HCEC 1CT (cell line): ENCODE measurements at regions not wholly inside any gene's neighbourhood (a gene's known extent, or its start where the extent isn't known, plus 50 kb on each side); places are given as distances from the start of the nearest gene placed in this dataset.
"Not testable (repeated sequence)": the region's sequence is repeated elsewhere in the genome, so short reads cannot be mapped to it uniquely, and the experiment has no call there.

ENCODE experiments used
- DNase-seq: peaks from one replicate; pipeline ENCODE4 v3.0.0-alpha.2; 2017

GRCh38 chr17:62196587-62196986 is 131.5 kb upstream of the MED13 start:
- DNase-seq, result not testable (repeated sequence)

- DNase-seq, result no peak
These were observed 129.3 kb upstream of the MED13 start for GRCh38 chr17:62194401-62194800.

GRCh38 chr17:62193249-62193648 is 128.2 kb upstream of the MED13 start:
- no peak for DNase-seq

- no peak for DNase-seq
These were observed 126.6 kb upstream of the MED13 start for GRCh38 chr17:62191390-62192361.

GRCh38 chr17:62189377-62189776 is 124.3 kb upstream of the MED13 start:
- no peak for DNase-seq

- no peak for DNase-seq
These were observed 123.6 kb upstream of the MED13 start for GRCh38 chr17:62188713-62189112.

GRCh38 chr17:62187681-62188080 is 122.6 kb upstream of the MED13 start:
- peak; percentile 49 for DNase-seq

- no peak for DNase-seq
These were observed 121.8 kb upstream of the MED13 start for GRCh38 chr17:62186841-62187240.

GRCh38 chr17:62180772-62181171 is 115.7 kb upstream of the MED13 start:
- no peak for DNase-seq

- DNase-seq, result peak; percentile 92
These were observed 114.6 kb upstream of the MED13 start for GRCh38 chr17:62179525-62180161.

GRCh38 chr17:62178579-62178978 is 113.5 kb upstream of the MED13 start:
- DNase-seq, result peak; percentile 55

- DNase-seq, result no peak
These were observed 107.6 kb upstream of the MED13 start for GRCh38 chr17:62172492-62173291.

GRCh38 chr17:62167076-62167475 is 102.0 kb upstream of the MED13 start:
- no peak for DNase-seq

GRCh38 chr17:62164747-62165722 is 100.0 kb upstream of the MED13 start:
- DNase-seq, result no peak

GRCh38 chr17:62163847-62164246 is 98.8 kb upstream of the MED13 start:
- no peak for DNase-seq

GRCh38 chr17:62162898-62163297 is 97.8 kb upstream of the MED13 start:
- no peak for DNase-seq

- no peak for DNase-seq
These were observed 96.5 kb upstream of the MED13 start for GRCh38 chr17:62161405-62162148.

GRCh38 chr17:62160816-62161215 is 95.7 kb upstream of the MED13 start:
- no peak for DNase-seq

GRCh38 chr17:62159994-62160393 is 94.9 kb upstream of the MED13 start:
- DNase-seq, result no peak

GRCh38 chr17:62156949-62157348 is 91.9 kb upstream of the MED13 start:
- no peak for DNase-seq

- DNase-seq, result no peak
These were observed 89.8 kb upstream of the MED13 start for GRCh38 chr17:62154909-62155308.
